ENCODE measurements at regions not wholly inside any gene's neighbourhood (a gene's known extent, or its start where the extent isn't known, plus 50 kb on each side); places are given as distances from the start of the nearest gene placed in this dataset.

- 87% methylated on average over 2 of the region's 2 CpGs for WGBS, 2 donors
- Histone ChIP-seq H3K36me3 (ENCODE audit: control insufficient read depth in 2 of 2, insufficient read depth in 2 of 2, low read length in 1 of 2) (no peaks in the 10 kb centered on the region), H3K9me3 (ENCODE audit: control insufficient read depth in 2 of 2, insufficient read depth in 1 of 2, low read depth in 1 of 2, low read length in 1 of 2) (no peaks in the 10 kb centered on the region), H3K27ac (ENCODE audit: low read depth in 2 of 2, low read length in 1 of 2) (no peak overlapping the region), H3K4me1 (ENCODE audit: control insufficient read depth in 2 of 2, insufficient read depth in 2 of 2, low read length in 1 of 2) (no peaks in the 10 kb centered on the region), H3K4me3 (ENCODE audit: low read depth in 1 of 2, low read length in 2 of 2) (no peak overlapping the region), H3K27me3 (ENCODE audit: control insufficient read depth in 1 of 2, insufficient read depth in 2 of 2, low read length in 2 of 2) (no peaks in the 10 kb centered on the region)
Observed at GRCh38 chr5:164266571-164266970, 761.2 kb downstream of the MAT2B start.

GRCh38 chr5:164277720-164278119 is 772.3 kb downstream of the MAT2B start:
- H3K27ac ChIP-seq (ENCODE audit: low read depth in 2 of 2, low read length in 1 of 2), result no peak overlapping the region
- no peaks in the 10 kb centered on the region for H3K36me3 ChIP-seq (ENCODE audit: control insufficient read depth in 2 of 2, insufficient read depth in 2 of 2, low read length in 1 of 2)
- H3K4me3 ChIP-seq (ENCODE audit: low read depth in 1 of 2, low read length in 2 of 2), result no peak overlapping the region
- H3K9me3 ChIP-seq (ENCODE audit: control insufficient read depth in 2 of 2, insufficient read depth in 1 of 2, low read depth in 1 of 2, low read length in 1 of 2), result no peaks in the 10 kb centered on the region
- H3K27me3 ChIP-seq (ENCODE audit: control insufficient read depth in 1 of 2, insufficient read depth in 2 of 2, low read length in 2 of 2), result no peaks in the 10 kb centered on the region
- 21 to 49% methylated on average over 2 of the region's 2 CpGs for WGBS, 2 donors
- H3K4me1 ChIP-seq (ENCODE audit: control insufficient read depth in 2 of 2, insufficient read depth in 2 of 2, low read length in 1 of 2), result no peaks in the 10 kb centered on the region

- Histone ChIP-seq H3K9me3 (ENCODE audit: control insufficient read depth in 2 of 2, insufficient read depth in 1 of 2, low read depth in 1 of 2, low read length in 1 of 2) (no peaks in the 10 kb centered on the region), H3K36me3 (ENCODE audit: control insufficient read depth in 2 of 2, insufficient read depth in 2 of 2, low read length in 1 of 2) (no peaks in the 10 kb centered on the region), H3K4me3 (ENCODE audit: low read depth in 1 of 2, low read length in 2 of 2) (no peak overlapping the region), H3K4me1 (ENCODE audit: control insufficient read depth in 2 of 2, insufficient read depth in 2 of 2, low read length in 1 of 2) (no peaks in the 10 kb centered on the region), H3K27me3 (ENCODE audit: control insufficient read depth in 1 of 2, insufficient read depth in 2 of 2, low read length in 2 of 2) (no peaks in the 10 kb centered on the region), H3K27ac (ENCODE audit: low read depth in 2 of 2, low read length in 1 of 2) (no peak overlapping the region)
- WGBS, 2 donors, result 45 to 55% methylated on average over 1 of the region's 1 CpG
Observed at GRCh38 chr5:164289526-164289925, 784.1 kb downstream of the MAT2B start.

GRCh38 chr5:164296603-164297080 is 791.2 kb downstream of the MAT2B start:
- Histone ChIP-seq H3K27ac (ENCODE audit: low read depth in 2 of 2, low read length in 1 of 2) (no peak overlapping the region), H3K36me3 (ENCODE audit: control insufficient read depth in 2 of 2, insufficient read depth in 2 of 2, low read length in 1 of 2) (no peaks in the 10 kb centered on the region), H3K9me3 (ENCODE audit: control insufficient read depth in 2 of 2, insufficient read depth in 1 of 2, low read depth in 1 of 2, low read length in 1 of 2) (peaks cover 0 to 3% of the 10 kb centered on the region in 2 donors), H3K4me1 (ENCODE audit: control insufficient read depth in 2 of 2, insufficient read depth in 2 of 2, low read length in 1 of 2) (no peaks in the 10 kb centered on the region), H3K4me3 (ENCODE audit: low read depth in 1 of 2, low read length in 2 of 2) (no peak overlapping the region), H3K27me3 (ENCODE audit: control insufficient read depth in 1 of 2, insufficient read depth in 2 of 2, low read length in 2 of 2) (no peaks in the 10 kb centered on the region)
- 25 to 27% methylated on average over 14 of the region's 14 CpGs for WGBS, 2 donors

- no peaks in the 10 kb centered on the region for H3K27me3 ChIP-seq (ENCODE audit: control insufficient read depth in 1 of 2, insufficient read depth in 2 of 2, low read length in 2 of 2)
- 80 to 85% methylated on average over 2 of the region's 2 CpGs for WGBS, 2 donors
- H3K27ac ChIP-seq (ENCODE audit: low read depth in 2 of 2, low read length in 1 of 2), result no peak overlapping the region
- peaks cover 0 to 3% of the 10 kb centered on the region in 2 donors for H3K9me3 ChIP-seq (ENCODE audit: control insufficient read depth in 2 of 2, insufficient read depth in 1 of 2, low read depth in 1 of 2, low read length in 1 of 2)
- no peak overlapping the region for H3K4me3 ChIP-seq (ENCODE audit: low read depth in 1 of 2, low read length in 2 of 2)
- H3K4me1 ChIP-seq (ENCODE audit: control insufficient read depth in 2 of 2, insufficient read depth in 2 of 2, low read length in 1 of 2), result no peaks in the 10 kb centered on the region
- no peaks in the 10 kb centered on the region for H3K36me3 ChIP-seq (ENCODE audit: control insufficient read depth in 2 of 2, insufficient read depth in 2 of 2, low read length in 1 of 2)
Observed at GRCh38 chr5:164298165-164298564, 792.7 kb downstream of the MAT2B start.

GRCh38 chr5:164300295-164300694 is 794.9 kb downstream of the MAT2B start:
- Histone ChIP-seq H3K27ac (ENCODE audit: low read depth in 2 of 2, low read length in 1 of 2) (no peak overlapping the region), H3K4me1 (ENCODE audit: control insufficient read depth in 2 of 2, insufficient read depth in 2 of 2, low read length in 1 of 2) (no peaks in the 10 kb centered on the region), H3K4me3 (ENCODE audit: low read depth in 1 of 2, low read length in 2 of 2) (no peak overlapping the region), H3K27me3 (ENCODE audit: control insufficient read depth in 1 of 2, insufficient read depth in 2 of 2, low read length in 2 of 2) (no peaks in the 10 kb centered on the region), H3K9me3 (ENCODE audit: control insufficient read depth in 2 of 2, insufficient read depth in 1 of 2, low read depth in 1 of 2, low read length in 1 of 2) (peaks cover 0 to 3% of the 10 kb centered on the region in 2 donors), H3K36me3 (ENCODE audit: control insufficient read depth in 2 of 2, insufficient read depth in 2 of 2, low read length in 1 of 2) (no peaks in the 10 kb centered on the region)

GRCh38 chr5:164301136-164301535 is 795.7 kb downstream of the MAT2B start:
- Histone ChIP-seq H3K27me3 (ENCODE audit: control insufficient read depth in 1 of 2, insufficient read depth in 2 of 2, low read length in 2 of 2) (no peaks in the 10 kb centered on the region), H3K36me3 (ENCODE audit: control insufficient read depth in 2 of 2, insufficient read depth in 2 of 2, low read length in 1 of 2) (no peaks in the 10 kb centered on the region), H3K4me1 (ENCODE audit: control insufficient read depth in 2 of 2, insufficient read depth in 2 of 2, low read length in 1 of 2) (no peaks in the 10 kb centered on the region), H3K4me3 (ENCODE audit: low read depth in 1 of 2, low read length in 2 of 2) (no peak overlapping the region), H3K9me3 (ENCODE audit: control insufficient read depth in 2 of 2, insufficient read depth in 1 of 2, low read depth in 1 of 2, low read length in 1 of 2) (peaks cover 0 to 3% of the 10 kb centered on the region in 2 donors), H3K27ac (ENCODE audit: low read depth in 2 of 2, low read length in 1 of 2) (no peak overlapping the region)

GRCh38 chr5:164301708-164302107 is 796.3 kb downstream of the MAT2B start:
- H3K4me3 ChIP-seq (ENCODE audit: low read depth in 1 of 2, low read length in 2 of 2), result no peak overlapping the region
- H3K4me1 ChIP-seq (ENCODE audit: control insufficient read depth in 2 of 2, insufficient read depth in 2 of 2, low read length in 1 of 2), result no peaks in the 10 kb centered on the region
- H3K9me3 ChIP-seq (ENCODE audit: control insufficient read depth in 2 of 2, insufficient read depth in 1 of 2, low read depth in 1 of 2, low read length in 1 of 2), result no peaks in the 10 kb centered on the region
- no peaks in the 10 kb centered on the region for H3K36me3 ChIP-seq (ENCODE audit: control insufficient read depth in 2 of 2, insufficient read depth in 2 of 2, low read length in 1 of 2)
- no peak overlapping the region for H3K27ac ChIP-seq (ENCODE audit: low read depth in 2 of 2, low read length in 1 of 2)
- WGBS, 2 donors, result 82 to 85% methylated on average over 3 of the region's 3 CpGs
- H3K27me3 ChIP-seq (ENCODE audit: control insufficient read depth in 1 of 2, insufficient read depth in 2 of 2, low read length in 2 of 2), result no peaks in the 10 kb centered on the region

- no peaks in the 10 kb centered on the region for H3K9me3 ChIP-seq (ENCODE audit: control insufficient read depth in 2 of 2, insufficient read depth in 1 of 2, low read depth in 1 of 2, low read length in 1 of 2)
- no peaks in the 10 kb centered on the region for H3K36me3 ChIP-seq (ENCODE audit: control insufficient read depth in 2 of 2, insufficient read depth in 2 of 2, low read length in 1 of 2)
- H3K4me1 ChIP-seq (ENCODE audit: control insufficient read depth in 2 of 2, insufficient read depth in 2 of 2, low read length in 1 of 2), result no peaks in the 10 kb centered on the region
- 42 to 48% methylated on average over 2 of the region's 2 CpGs for WGBS, 2 donors
- no peak overlapping the region for H3K27ac ChIP-seq (ENCODE audit: low read depth in 2 of 2, low read length in 1 of 2)
- no peaks in the 10 kb centered on the region for H3K27me3 ChIP-seq (ENCODE audit: control insufficient read depth in 1 of 2, insufficient read depth in 2 of 2, low read length in 2 of 2)
- H3K4me3 ChIP-seq (ENCODE audit: low read depth in 1 of 2, low read length in 2 of 2), result no peak overlapping the region
Observed at GRCh38 chr5:164302533-164303235, 797.3 kb downstream of the MAT2B start.

GRCh38 chr5:164303646-164304215 is 798.3 kb downstream of the MAT2B start:
- WGBS, 2 donors, result 66 to 74% methylated on average over 2 of the region's 2 CpGs

More at GRCh38 chr5:164303646-164304215, 798.3 kb downstream of the MAT2B start:
- H3K27me3 ChIP-seq (ENCODE audit: control insufficient read depth in 1 of 2, insufficient read depth in 2 of 2, low read length in 2 of 2), result no peaks in the 10 kb centered on the region
- no peaks in the 10 kb centered on the region for H3K36me3 ChIP-seq (ENCODE audit: control insufficient read depth in 2 of 2, insufficient read depth in 2 of 2, low read length in 1 of 2)
- H3K9me3 ChIP-seq (ENCODE audit: control insufficient read depth in 2 of 2, insufficient read depth in 1 of 2, low read depth in 1 of 2, low read length in 1 of 2), result no peaks in the 10 kb centered on the region
- no peak overlapping the region for H3K4me3 ChIP-seq (ENCODE audit: low read depth in 1 of 2, low read length in 2 of 2)
- no peak overlapping the region for H3K27ac ChIP-seq (ENCODE audit: low read depth in 2 of 2, low read length in 1 of 2)
- H3K4me1 ChIP-seq (ENCODE audit: control insufficient read depth in 2 of 2, insufficient read depth in 2 of 2, low read length in 1 of 2), result no peaks in the 10 kb centered on the region
